Medulla oblongata (tissue), 1 donor: ENCODE measurements at regions not wholly inside any gene's neighbourhood (a gene's known extent, or its start where the extent isn't known, plus 50 kb on each side); places are given as distances from the start of the nearest gene placed in this dataset.
"Not testable (repeated sequence)": the region's sequence is repeated elsewhere in the genome, so short reads cannot be mapped to it uniquely, and the experiment has no call there.

ENCODE experiments used
- DNase-seq: peaks from one replicate; pipeline ENCODE4 v3.0.0-alpha.2; 2015; ENCODE audit errors: extremely low spot score

- DNase-seq, result no peak
Observed at GRCh38 chr12:83939718-83940117, 972.9 kb downstream of the SLC6A15 start.

DNA sequence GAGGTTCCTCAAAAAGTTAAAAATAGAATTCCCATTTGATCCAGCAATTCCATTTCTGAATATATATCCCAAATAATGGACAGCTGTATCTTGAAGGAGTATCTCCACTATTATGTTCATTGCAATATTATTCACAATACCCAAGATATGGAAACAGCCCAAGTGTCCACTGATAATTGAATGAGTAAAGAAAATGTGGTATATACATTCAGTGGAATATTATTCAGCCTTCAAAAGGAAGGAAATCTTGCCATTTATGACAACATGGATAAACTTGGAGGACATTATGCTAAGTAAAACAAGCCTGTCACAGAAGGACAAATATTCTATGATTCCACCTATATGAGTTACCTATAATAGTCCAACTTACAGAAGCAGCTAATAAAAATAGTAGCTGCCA is 979.0 kb downstream of the SLC6A15 start:
- no peak for DNase-seq

GRCh38 chr12:83932011-83932410 is 980.6 kb downstream of the SLC6A15 start:
- no peak for DNase-seq

- DNase-seq, result no peak
Observed at GRCh38 chr12:83931451-83931850, 981.1 kb downstream of the SLC6A15 start.

- DNase-seq, result not testable (repeated sequence)
Observed at GRCh38 chr12:83929792-83930191, 982.8 kb downstream of the SLC6A15 start.

- no peak for DNase-seq
Observed at GRCh38 chr12:83920821-83921547, 991.6 kb downstream of the SLC6A15 start.

- no peak for DNase-seq
Observed at GRCh38 chr12:83919081-83919480, 993.5 kb downstream of the SLC6A15 start.

GRCh38 chr12:83904175-83904574 is 1008.4 kb downstream of the SLC6A15 start:
- no peak for DNase-seq

- no peak for DNase-seq
Observed at GRCh38 chr12:83896416-83896815, 1016.2 kb downstream of the SLC6A15 start.

GRCh38 chr12:83893101-83893500 is 1019.5 kb downstream of the SLC6A15 start:
- no peak for DNase-seq

GRCh38 chr12:83889745-83890144 is 1022.9 kb downstream of the SLC6A15 start:
- DNase-seq, result no peak

- no peak for DNase-seq
Observed at GRCh38 chr12:83886479-83886878, 1026.1 kb downstream of the SLC6A15 start.

- DNase-seq, result not testable (repeated sequence)
Observed at GRCh38 chr12:83870921-83871599, 1041.5 kb downstream of the SLC6A15 start.

DNA sequence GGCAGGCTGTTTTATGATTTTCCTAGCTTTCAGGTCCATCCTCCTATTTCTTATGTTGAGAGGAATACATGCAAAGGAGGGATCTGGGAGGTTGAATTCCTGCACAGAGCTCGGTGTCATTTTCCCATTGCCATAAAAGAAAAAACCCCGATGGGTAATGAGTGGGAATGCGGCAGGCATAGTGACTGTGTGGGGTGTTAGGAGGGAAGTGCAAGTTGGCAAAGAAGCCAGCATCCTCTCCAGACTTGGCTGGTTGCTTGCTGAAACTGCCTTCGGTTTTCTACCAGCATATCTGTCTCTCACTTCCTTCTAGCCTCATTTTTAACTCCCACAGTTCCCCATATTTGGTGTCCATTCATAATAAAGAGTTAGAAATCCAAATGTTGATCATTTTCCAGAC is 1046.1 kb downstream of the SLC6A15 start:
- DNase-seq, result no peak

GRCh38 chr12:83865431-83865830 is 1047.2 kb downstream of the SLC6A15 start:
- no peak for DNase-seq

DNA sequence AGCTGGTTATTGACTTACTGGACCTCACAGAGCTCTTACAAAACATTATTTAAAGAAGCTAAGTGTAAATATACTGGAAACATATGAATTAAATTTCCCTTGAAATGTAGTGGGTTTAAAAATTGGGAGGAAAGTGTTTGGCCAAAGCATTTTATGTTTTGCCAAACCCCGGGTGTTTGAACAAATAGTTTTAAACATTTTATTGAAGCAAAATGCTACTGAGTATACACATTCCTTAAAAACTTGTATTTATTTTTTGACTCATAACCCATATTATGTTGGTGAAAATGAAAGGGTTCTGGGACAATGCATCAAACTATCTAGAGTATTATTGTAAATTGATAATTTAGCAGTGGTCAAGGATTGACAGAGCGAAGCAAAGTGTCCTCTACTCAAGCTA is 1048.5 kb downstream of the SLC6A15 start:
- DNase-seq, result no peak

DNA sequence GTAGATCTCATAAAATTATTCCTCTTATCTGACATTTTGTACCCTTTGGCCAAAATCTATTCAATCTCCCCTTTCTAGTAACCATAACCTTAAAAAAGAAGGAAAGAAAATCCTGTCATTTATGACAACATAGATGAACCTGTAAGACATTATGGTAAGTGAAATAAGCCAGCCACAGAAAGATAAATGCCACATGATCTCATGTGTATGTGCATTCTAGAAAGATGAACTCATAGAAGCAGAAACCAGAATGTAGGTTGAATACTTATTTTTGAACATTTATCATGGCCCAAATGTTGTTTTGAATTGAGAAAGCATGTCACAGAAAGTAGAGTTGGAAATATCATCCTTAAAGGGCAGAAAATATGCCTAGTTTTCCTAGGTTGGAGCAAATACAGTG is 1053.6 kb downstream of the SLC6A15 start:
- no peak for DNase-seq

DNA sequence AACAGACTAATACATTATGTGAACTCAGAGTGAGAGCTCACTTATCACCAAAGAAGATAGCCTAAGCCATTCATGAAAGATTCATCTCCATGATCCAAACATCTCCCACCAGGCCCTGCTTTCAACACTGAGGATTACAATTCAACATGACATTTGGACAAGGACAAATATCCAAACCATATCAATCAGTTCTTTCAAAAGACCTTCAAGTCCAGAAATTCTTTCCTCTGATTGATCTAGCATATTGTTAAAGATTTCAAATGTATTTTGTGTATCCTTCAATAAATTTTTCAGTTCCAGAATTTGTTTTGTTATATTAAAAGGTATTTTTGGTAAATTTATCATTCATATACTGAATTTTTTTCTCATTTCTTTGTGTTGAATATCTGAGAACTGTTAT is 1055.8 kb downstream of the SLC6A15 start:
- no peak for DNase-seq

DNA sequence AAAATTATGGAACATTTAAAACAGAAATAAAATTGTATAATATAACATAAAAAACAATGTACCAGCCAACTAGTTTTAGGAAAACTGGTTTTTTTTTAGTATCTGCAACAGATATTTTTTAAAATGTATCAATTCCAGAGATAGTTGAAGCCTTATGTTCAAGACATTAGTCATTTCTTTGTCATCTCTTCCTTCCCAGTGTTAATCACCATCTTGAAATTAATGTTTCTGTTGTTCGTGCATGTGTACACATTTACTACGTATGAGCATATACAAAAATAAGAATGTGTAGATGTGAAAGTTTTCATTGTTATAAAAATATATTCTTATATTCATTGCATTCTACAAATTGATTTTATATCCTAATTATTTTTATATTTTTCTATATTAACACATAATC is 1062.1 kb downstream of the SLC6A15 start:
- DNase-seq, result no peak

DNA sequence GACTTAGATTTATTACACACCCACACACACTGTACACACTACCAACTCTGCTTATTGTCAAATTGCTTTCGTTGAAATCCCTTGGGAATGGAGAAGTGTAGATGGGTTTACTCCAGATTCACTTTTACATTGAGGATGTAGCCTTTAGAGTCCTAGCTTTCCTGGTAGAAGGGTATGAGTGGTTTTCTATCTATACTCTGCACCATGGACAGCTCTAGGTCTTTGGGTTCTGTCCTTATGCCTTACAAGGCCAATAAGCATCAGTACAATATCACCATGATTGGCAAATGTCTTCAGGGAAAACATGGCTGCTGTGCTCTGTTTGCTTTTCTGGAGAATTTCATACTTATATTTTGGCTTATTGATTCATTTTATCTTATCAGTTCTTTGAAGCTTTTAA is 1063.9 kb downstream of the SLC6A15 start:
- DNase-seq, result no peak

DNA sequence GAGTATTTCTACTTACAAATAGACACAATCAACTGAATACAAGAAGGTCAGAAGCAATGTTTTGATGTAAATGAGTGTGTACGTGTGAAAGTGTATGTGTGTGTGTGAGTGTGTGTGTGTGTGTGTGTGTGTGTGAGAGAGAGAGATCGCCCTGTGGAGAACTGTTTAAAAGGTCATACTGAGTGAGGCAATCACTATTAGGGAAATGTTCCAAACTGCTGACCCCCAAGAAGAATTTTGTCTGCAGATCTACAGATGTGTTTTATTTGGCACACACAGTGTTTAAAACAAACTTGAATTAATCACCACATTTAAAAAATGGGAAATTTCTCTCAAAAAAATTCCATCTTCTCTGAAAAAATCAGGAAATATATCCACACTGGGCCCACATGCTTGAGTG is 1069.1 kb downstream of the SLC6A15 start:
- no peak for DNase-seq

GRCh38 chr12:83841620-83842019 is 1071.0 kb downstream of the SLC6A15 start:
- no peak for DNase-seq

- no peak for DNase-seq
Observed at GRCh38 chr12:83827860-83828259, 1084.7 kb downstream of the SLC6A15 start.

- peak; percentile 8 for DNase-seq
Observed at GRCh38 chr12:83827193-83827592, 1085.4 kb downstream of the SLC6A15 start.
